GM13976 (cell line): ENCODE measurements at regions not wholly inside any gene's neighbourhood (a gene's known extent, or its start where the extent isn't known, plus 50 kb on each side); places are given as distances from the start of the nearest gene placed in this dataset.

Experiments used
- DNase-seq: peaks from one replicate; pipeline ENCODE4 v3.0.0; 2012; ENCODE audit warnings: low spot score
- CTCF ChIP-seq: IDR thresholded peaks from 2 replicates; pipeline ENCODE4 v1.5.1; 2012; ENCODE audit warnings: borderline replicate concordance, mild to moderate bottlenecking; ENCODE audit not compliant: insufficient read depth; ENCODE audit errors: extremely low read depth, missing control alignments, control extremely low read depth
- in situ Hi-C: fragments of 300-500 bp; cut with MboI; formaldehyde crosslinking; loops from one replicate; pipeline ENCODE4 v1.12.0; 2022; ENCODE audit warnings: low sequenced_read_pairs, mixed read lengths, inconsistent platforms; ENCODE audit not compliant: unreplicated experiment

GRCh38 chr2:138116456-138116855, 152.2 kb downstream of the HNMT start:
- TF ChIP-seq CTCF = no peak
- in situ Hi-C loops = no loop called here
- DNase-seq = no peak

- in situ Hi-C loops = no loop called here
- DNase-seq = peak; percentile 20
- no peak for TF ChIP-seq CTCF
Measured at GRCh38 chr2:138121666-138122661, 157.7 kb downstream of the HNMT start.

- in situ Hi-C loops = no loop called here
- no peak for DNase-seq
- no peak for TF ChIP-seq CTCF
Measured at GRCh38 chr2:138122891-138123290, 158.6 kb downstream of the HNMT start.

- DNase-seq = no peak
- in situ Hi-C loops = no loop called here
- TF ChIP-seq CTCF = no peak
Measured at GRCh38 chr2:138123741-138124140, 159.5 kb downstream of the HNMT start.

- TF ChIP-seq CTCF = no peak
- DNase-seq = no peak
- in situ Hi-C loops = no loop called here
Measured at GRCh38 chr2:138124521-138124920, 160.2 kb downstream of the HNMT start.

- no peak for DNase-seq
- in situ Hi-C loops = no loop called here
- TF ChIP-seq CTCF = no peak
Measured at GRCh38 chr2:138125306-138126288, 161.3 kb downstream of the HNMT start.
